H9 (cell line): ENCODE measurements at regions not wholly inside any gene's neighbourhood (a gene's known extent, or its start where the extent isn't known, plus 50 kb on each side); places are given as distances from the start of the nearest gene placed in this dataset.

Source experiments
- DNase-seq: peaks from one replicate; pipeline ENCODE4 v3.0.0-alpha.2; 2017
- H2AFZ ChIP-seq: one replicate; pipeline ENCODE4 v1.6.1; 2013; ENCODE audit warnings: mild to moderate bottlenecking, low read length, control low read depth, moderate library complexity
- H2AK5ac ChIP-seq: 2 replicates; pipeline ENCODE4 v1.6.1; 2013; ENCODE audit warnings: low read length, control low read depth, mixed read lengths; ENCODE audit not compliant: insufficient read length
- H2BK120ac ChIP-seq: one replicate; pipeline ENCODE4 v1.6.1; 2013; ENCODE audit warnings: low read depth, mild to moderate bottlenecking, low read length, control low read depth, inconsistent platforms; ENCODE audit not compliant: poor library complexity, severe bottlenecking
- H2BK12ac ChIP-seq: 2 replicates; pipeline ENCODE4 v1.6.1; 2013; ENCODE audit warnings: low read length, control low read depth, mixed read lengths, low read depth; ENCODE audit not compliant: insufficient read length
- H2BK15ac ChIP-seq: 2 replicates; pipeline ENCODE4 v1.6.1; 2013; ENCODE audit warnings: low read depth, low read length, control low read depth
- H2BK20ac ChIP-seq: one replicate; pipeline ENCODE4 v1.6.1; 2013; ENCODE audit warnings: low read depth, mild to moderate bottlenecking, low read length, control low read depth, inconsistent platforms; ENCODE audit not compliant: poor library complexity, severe bottlenecking
- H2BK5ac ChIP-seq: 2 replicates; pipeline ENCODE4 v1.6.1; 2013; ENCODE audit warnings: low read length, control low read depth, mixed read lengths; ENCODE audit not compliant: insufficient read length
- H3K14ac ChIP-seq: 2 replicates; pipeline ENCODE4 v1.6.1; 2013; ENCODE audit warnings: low read length, control low read depth; ENCODE audit not compliant: insufficient read depth
- H3K18ac ChIP-seq: 2 replicates; pipeline ENCODE4 v1.6.1; 2013; ENCODE audit warnings: low read depth, mild to moderate bottlenecking, mixed read lengths, low read length, control low read depth; ENCODE audit not compliant: insufficient read length
- H3K23ac ChIP-seq: 2 replicates; pipeline ENCODE4 v1.6.1; 2013; ENCODE audit warnings: low read length, control low read depth, mixed read lengths, low read depth; ENCODE audit not compliant: insufficient read length
- H3K23me2 ChIP-seq: 2 replicates; pipeline ENCODE4 v1.6.1; 2013; ENCODE audit warnings: low read depth, mild to moderate bottlenecking, mixed read lengths, low read length, control low read depth; ENCODE audit not compliant: insufficient read length, poor library complexity, severe bottlenecking
- H3K27ac ChIP-seq: 2 replicates; pipeline ENCODE4 v1.5.1; 2013; ENCODE audit warnings: low read length, control low read depth, mixed read lengths, low read depth; ENCODE audit not compliant: insufficient read length
- H3K27me3 ChIP-seq: 2 replicates; pipeline ENCODE4 v1.6.1; 2013; ENCODE audit warnings: low read length, control low read depth, inconsistent platforms; ENCODE audit not compliant: insufficient read depth
- H3K4ac ChIP-seq: 2 replicates; pipeline ENCODE4 v1.6.1; 2013; ENCODE audit warnings: low read depth, mild to moderate bottlenecking, control low read depth, inconsistent platforms, low read length, moderate library complexity
- H3K4me1 ChIP-seq: 2 replicates; pipeline ENCODE4 v1.6.1; 2013; ENCODE audit warnings: low read length, control low read depth, inconsistent platforms; ENCODE audit not compliant: insufficient read depth
- H3K4me2 ChIP-seq: 2 replicates; pipeline ENCODE4 v1.6.1; 2013; ENCODE audit warnings: low read length, control low read depth, mixed read lengths; ENCODE audit not compliant: insufficient read length, insufficient read depth
- H3K56ac ChIP-seq: 2 replicates; pipeline ENCODE4 v1.6.1; 2013; ENCODE audit warnings: low read depth, mild to moderate bottlenecking, mixed read lengths, low read length, control low read depth; ENCODE audit not compliant: insufficient read length
- H3K79me1 ChIP-seq: 2 replicates; pipeline ENCODE4 v1.6.1; 2013; ENCODE audit warnings: low read depth, mild to moderate bottlenecking, moderate library complexity, low read length, control low read depth, inconsistent platforms; ENCODE audit not compliant: insufficient read depth, poor library complexity, severe bottlenecking
- H3K79me2 ChIP-seq: 2 replicates; pipeline ENCODE4 v1.6.1; 2013; ENCODE audit warnings: low read length, control low read depth, inconsistent platforms; ENCODE audit not compliant: insufficient read depth
- H3K9ac ChIP-seq: 2 replicates; pipeline ENCODE4 v1.6.1; 2013; ENCODE audit warnings: low read length, control low read depth, mixed read lengths; ENCODE audit not compliant: insufficient read length; ENCODE audit errors: extremely low read depth
- H3K9me3 ChIP-seq: one replicate; pipeline ENCODE4 v1.6.1; 2013; ENCODE audit warnings: low read depth, low read length, inconsistent platforms; ENCODE audit not compliant: control insufficient read depth
- H3T11ph ChIP-seq: one replicate; pipeline ENCODE4 v1.6.1; 2013; ENCODE audit warnings: mild to moderate bottlenecking, low read length, control low read depth, inconsistent platforms
- H4K20me1 ChIP-seq: one replicate; pipeline ENCODE4 v1.6.1; 2013; ENCODE audit not compliant: control insufficient read depth, insufficient read length, insufficient read depth
- H4K5ac ChIP-seq: 2 replicates; pipeline ENCODE4 v1.6.1; 2013; ENCODE audit warnings: low read depth, mild to moderate bottlenecking, mixed read lengths, low read length, control low read depth; ENCODE audit not compliant: insufficient read length
- H4K8ac ChIP-seq: replicated peaks from 2 replicates; pipeline ENCODE4 v1.6.1; 2013; ENCODE audit warnings: low read length, control low read depth, mixed read lengths, low read depth; ENCODE audit not compliant: insufficient read length
- H4K91ac ChIP-seq: 2 replicates; pipeline ENCODE4 v1.6.1; 2013; ENCODE audit warnings: low read depth, mild to moderate bottlenecking, moderate library complexity, mixed read lengths, low read length, control low read depth; ENCODE audit not compliant: insufficient read length
- H3K27ac Mint-ChIP-seq, 3 experiments: 2 replicates in 2 of 3; 3 replicates in 1 of 3; pipeline ENCODE4 v1.8.0; 2020 to 2021; ENCODE audit warnings: mixed read lengths in 3 of 3, mild to moderate bottlenecking in 1 of 3, moderate library complexity in 1 of 3
- H3K27me3 Mint-ChIP-seq: 2 replicates; pipeline ENCODE4 v1.8.0; 2021; ENCODE audit warnings: low read depth, mild to moderate bottlenecking, moderate library complexity, mixed read lengths
- H3K36me3 Mint-ChIP-seq, 3 experiments: 2 replicates in 2 of 3; 3 replicates in 1 of 3; pipeline ENCODE4 v1.8.0; 2020 to 2021; ENCODE audit warnings: low read depth in 3 of 3, mixed read lengths in 3 of 3; ENCODE audit not compliant: insufficient read depth in 1 of 3
- H3K4me1 Mint-ChIP-seq, 2 experiments: 2 replicates each; pipeline ENCODE4 v1.8.0; 2020; ENCODE audit warnings: mixed read lengths in 2 of 2
- H3K4me3 Mint-ChIP-seq, 2 experiments: 2 replicates in 1 of 2; 3 replicates in 1 of 2; pipeline ENCODE4 v1.8.0; 2020 to 2021; ENCODE audit warnings: mild to moderate bottlenecking in 2 of 2, mixed read lengths in 2 of 2, moderate library complexity in 1 of 2
- H3K9me3 Mint-ChIP-seq, 2 experiments: 2 replicates in 1 of 2; 3 replicates in 1 of 2; pipeline ENCODE4 v1.8.0; 2020; ENCODE audit warnings: mild to moderate bottlenecking in 2 of 2, mixed read lengths in 2 of 2, moderate library complexity in 1 of 2
- WGBS: extraction: QIAGEN DNeasy Blood & Tissue Kit; methylation state at CpG from one replicate; pipeline ENCODE4 v1.1.7; 2013; ENCODE audit warnings: missing lambda C conversion rate, low lambda C conversion rate, mixed read lengths; ENCODE audit not compliant: insufficient read length; ENCODE audit errors: extremely low coverage; 5-methylcytosine and 5-hydroxymethylcytosine counted together
- TF ChIP-seq, protein P1 (sequence below): fragments of 200-600 bp; sonication (generic); conservative IDR thresholded peaks from 3 replicates; pipeline ENCODE4 v1.8.0; 2021; ENCODE audit warnings: antibody characterized with exemption, mild to moderate bottlenecking

DNA sequence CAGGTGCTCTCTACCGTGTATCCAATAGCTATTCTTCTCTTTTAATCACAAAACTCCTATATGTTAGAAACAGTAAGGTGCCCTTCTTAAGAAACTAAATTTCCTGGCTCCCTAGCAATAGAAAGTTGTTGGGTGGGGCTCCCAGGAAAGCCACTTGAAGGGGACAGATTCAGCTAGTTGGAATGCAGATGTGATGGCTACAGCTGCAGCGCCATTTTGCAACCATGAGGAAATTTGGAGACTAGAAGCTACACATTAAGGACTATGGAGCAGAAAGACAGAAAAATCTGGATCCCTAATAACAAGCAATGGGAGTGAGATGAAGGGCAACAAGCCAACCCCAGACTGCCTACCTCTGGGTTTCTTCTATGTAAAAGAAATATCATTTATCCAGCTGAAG is 108.8 kb upstream of the AFDN start:
- Mint-ChIP-seq H3K9me3 (0 out of 5 replicates have a peak, but pooled peaks cover 0 to 8% of the 10 kb centered on the region in 2 experiments), H3K4me1 (peaks cover 17 to 21% of the 10 kb centered on the region in 2 experiments), H3K36me3 (no peaks in the 10 kb centered on the region; a peak in 1 of 7 replicates), H3K27me3 (peaks cover 5% of the 10 kb centered on the region; the same call in 1 of the 2 replicates), H3K27ac (no peak overlapping the region), H3K4me3 (no peak overlapping the region)
- no peak overlapping the region for H3K4ac ChIP-seq
- H3K56ac ChIP-seq, result no peak overlapping the region
- H3K4me2 ChIP-seq, result no peak overlapping the region
- no peak overlapping the region for H4K8ac ChIP-seq
- H4K20me1 ChIP-seq, result no peaks in the 10 kb centered on the region
- no peaks in the 10 kb centered on the region for H3K23me2 ChIP-seq
- H4K5ac ChIP-seq, result no peak overlapping the region
- no peak overlapping the region for H3T11ph ChIP-seq
- DNase-seq, result no peak
- TF ChIP-seq, protein P1, sequence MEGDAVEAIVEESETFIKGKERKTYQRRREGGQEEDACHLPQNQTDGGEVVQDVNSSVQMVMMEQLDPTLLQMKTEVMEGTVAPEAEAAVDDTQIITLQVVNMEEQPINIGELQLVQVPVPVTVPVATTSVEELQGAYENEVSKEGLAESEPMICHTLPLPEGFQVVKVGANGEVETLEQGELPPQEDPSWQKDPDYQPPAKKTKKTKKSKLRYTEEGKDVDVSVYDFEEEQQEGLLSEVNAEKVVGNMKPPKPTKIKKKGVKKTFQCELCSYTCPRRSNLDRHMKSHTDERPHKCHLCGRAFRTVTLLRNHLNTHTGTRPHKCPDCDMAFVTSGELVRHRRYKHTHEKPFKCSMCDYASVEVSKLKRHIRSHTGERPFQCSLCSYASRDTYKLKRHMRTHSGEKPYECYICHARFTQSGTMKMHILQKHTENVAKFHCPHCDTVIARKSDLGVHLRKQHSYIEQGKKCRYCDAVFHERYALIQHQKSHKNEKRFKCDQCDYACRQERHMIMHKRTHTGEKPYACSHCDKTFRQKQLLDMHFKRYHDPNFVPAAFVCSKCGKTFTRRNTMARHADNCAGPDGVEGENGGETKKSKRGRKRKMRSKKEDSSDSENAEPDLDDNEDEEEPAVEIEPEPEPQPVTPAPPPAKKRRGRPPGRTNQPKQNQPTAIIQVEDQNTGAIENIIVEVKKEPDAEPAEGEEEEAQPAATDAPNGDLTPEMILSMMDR, result no peak
- no peak overlapping the region for H2BK12ac ChIP-seq
- H3K27ac ChIP-seq, result no peak overlapping the region
- no peak overlapping the region for H2BK15ac ChIP-seq
- no peak overlapping the region for H3K23ac ChIP-seq
- no peaks in the 10 kb centered on the region; the same call in 1 of the 2 replicates for H3K4me1 ChIP-seq
- no peak overlapping the region for H3K14ac ChIP-seq
- no peaks in the 10 kb centered on the region for H3K79me1 ChIP-seq
- H3K18ac ChIP-seq, result no peak overlapping the region
- H2BK20ac ChIP-seq, result no peak overlapping the region
- no peak overlapping the region for H2AFZ ChIP-seq
- H2BK5ac ChIP-seq, result no peak overlapping the region
- H4K91ac ChIP-seq, result no peak overlapping the region
- H3K9me3 ChIP-seq, result no peaks in the 10 kb centered on the region
- H3K27me3 ChIP-seq, result no peaks in the 10 kb centered on the region
- no peak overlapping the region for H2BK120ac ChIP-seq
- no peaks in the 10 kb centered on the region for H3K79me2 ChIP-seq
- no CpG with 5 or more reads among the region's 2 CpGs for WGBS
- no peak overlapping the region for H2AK5ac ChIP-seq
- no peak overlapping the region for H3K9ac ChIP-seq
